Activated T-helper 2 cell treated with anti-CD3 and anti-CD28 coated beads, Interferon-gamma antibody, Interleukin-2, Interleukin-4, amounts not matched to agents 10 μg/mL and 5 μg/mL and 100 μg/mL, durations not matched to agents 14 hours and 24 hours and 36 hours (primary cell): ENCODE measurements at regions not wholly inside any gene's neighbourhood (a gene's known extent, or its start where the extent isn't known, plus 50 kb on each side); places are given as distances from the start of the nearest gene placed in this dataset.

Source experiments
- DNase-seq: peaks from one replicate; pipeline ENCODE4 v3.0.0; 2021; ENCODE audit warnings: low spot score
- H3K27ac Mint-ChIP-seq: one replicate; pipeline ENCODE4 v1.8.0; 2021; ENCODE audit warnings: mixed read lengths
- H3K27me3 Mint-ChIP-seq: one replicate; pipeline ENCODE4 v1.8.0; 2021; ENCODE audit warnings: low read depth, mixed read lengths
- H3K36me3 Mint-ChIP-seq: one replicate; pipeline ENCODE4 v1.8.0; 2021; ENCODE audit warnings: low read depth, mixed read lengths
- H3K4me1 Mint-ChIP-seq: one replicate; pipeline ENCODE4 v1.8.0; 2021; ENCODE audit warnings: low read depth, mixed read lengths
- H3K4me3 Mint-ChIP-seq: one replicate; pipeline ENCODE4 v1.8.0; 2021; ENCODE audit warnings: low read depth, mild to moderate bottlenecking, moderate library complexity, mixed read lengths
- H3K9me3 Mint-ChIP-seq: one replicate; pipeline ENCODE4 v1.8.0; 2021; ENCODE audit warnings: mixed read lengths
- intact Hi-C: fragments of 100-400 bp; cut with micrococcal nuclease; formaldehyde crosslinking; loops from one replicate; pipeline ENCODE4 v1.15.1; 2023

- Mint-ChIP-seq H3K4me1 (peaks cover 12% of the 10 kb centered on the region), H3K27me3 (peaks cover 25% of the 10 kb centered on the region), H3K36me3 (no peaks in the 10 kb centered on the region), H3K27ac (no peak overlapping the region), H3K4me3 (no peak overlapping the region), H3K9me3 (no peaks in the 10 kb centered on the region)
- intact Hi-C loops = no loop called here
- DNase-seq = no peak
Measured at GRCh38 chr18:32529722-32530420, 59.2 kb upstream of the GAREM1 start.

- Mint-ChIP-seq H3K4me3 (no peak overlapping the region), H3K9me3 (no peaks in the 10 kb centered on the region), H3K36me3 (no peaks in the 10 kb centered on the region), H3K27me3 (peaks cover 31% of the 10 kb centered on the region), H3K4me1 (no peaks in the 10 kb centered on the region), H3K27ac (no peak overlapping the region)
- intact Hi-C loops = no loop called here
- DNase-seq = no peak
Measured at GRCh38 chr18:32520771-32521170, 50.1 kb upstream of the GAREM1 start.
